Colonic mucosa (tissue), 4 donors: ENCODE measurements at regions not wholly inside any gene's neighbourhood (a gene's known extent, or its start where the extent isn't known, plus 50 kb on each side); places are given as distances from the start of the nearest gene placed in this dataset.

Source experiments
- DNase-seq: peaks from one replicate; pipeline ENCODE4 v3.0.0-alpha.2; 2020
- H3K27ac ChIP-seq: fragments of 200-600 bp; one replicate; pipeline ENCODE4 v1.8.0; 2021
- H3K27me3 ChIP-seq: fragments of 200-600 bp; one replicate; pipeline ENCODE4 v1.8.0; 2021
- H3K36me3 ChIP-seq: fragments of 200-600 bp; one replicate; pipeline ENCODE4 v1.8.0; 2021
- H3K4me1 ChIP-seq: fragments of 200-600 bp; one replicate; pipeline ENCODE4 v1.8.0; 2021; ENCODE audit warnings: mild to moderate bottlenecking
- H3K4me3 ChIP-seq: fragments of 200-600 bp; one replicate; pipeline ENCODE4 v1.8.0; 2021
- H3K9ac ChIP-seq, 2 donors: one replicate each; pipeline ENCODE4 v1.7.0; 2013; ENCODE audit warnings: control low read depth in 2 of 2, low read depth in 2 of 2, low read length in 2 of 2
- H3K9me3 ChIP-seq: fragments of 200-600 bp; one replicate; pipeline ENCODE4 v1.8.0; 2021
- intact Hi-C: fragments of 100-400 bp; cut with DNase I; formaldehyde crosslinking; loops from one replicate; pipeline ENCODE4 v1.14.1; 2022
- TF ChIP-seq, protein P1 (sequence below): fragments of 200-600 bp; IDR thresholded peaks from one replicate; pipeline ENCODE4 v1.8.0; 2022; ENCODE audit warnings: antibody characterized with exemption, mild to moderate bottlenecking
- donor health status: healthy.
- donor health status: DM: no; HTN: no; CAD: no.
- donor health status: DM: no; HTN: no; CAD: no.

- H3K4me1 ChIP-seq: no peaks in the 10 kb centered on the region
- no peak overlapping the region for H3K9ac ChIP-seq
- DNase-seq: no peak
- no peaks in the 10 kb centered on the region for H3K36me3 ChIP-seq
- H3K27ac ChIP-seq: no peak overlapping the region
- no peak overlapping the region for H3K4me3 ChIP-seq
- H3K9me3 ChIP-seq: no peaks in the 10 kb centered on the region
- TF ChIP-seq, protein P1, sequence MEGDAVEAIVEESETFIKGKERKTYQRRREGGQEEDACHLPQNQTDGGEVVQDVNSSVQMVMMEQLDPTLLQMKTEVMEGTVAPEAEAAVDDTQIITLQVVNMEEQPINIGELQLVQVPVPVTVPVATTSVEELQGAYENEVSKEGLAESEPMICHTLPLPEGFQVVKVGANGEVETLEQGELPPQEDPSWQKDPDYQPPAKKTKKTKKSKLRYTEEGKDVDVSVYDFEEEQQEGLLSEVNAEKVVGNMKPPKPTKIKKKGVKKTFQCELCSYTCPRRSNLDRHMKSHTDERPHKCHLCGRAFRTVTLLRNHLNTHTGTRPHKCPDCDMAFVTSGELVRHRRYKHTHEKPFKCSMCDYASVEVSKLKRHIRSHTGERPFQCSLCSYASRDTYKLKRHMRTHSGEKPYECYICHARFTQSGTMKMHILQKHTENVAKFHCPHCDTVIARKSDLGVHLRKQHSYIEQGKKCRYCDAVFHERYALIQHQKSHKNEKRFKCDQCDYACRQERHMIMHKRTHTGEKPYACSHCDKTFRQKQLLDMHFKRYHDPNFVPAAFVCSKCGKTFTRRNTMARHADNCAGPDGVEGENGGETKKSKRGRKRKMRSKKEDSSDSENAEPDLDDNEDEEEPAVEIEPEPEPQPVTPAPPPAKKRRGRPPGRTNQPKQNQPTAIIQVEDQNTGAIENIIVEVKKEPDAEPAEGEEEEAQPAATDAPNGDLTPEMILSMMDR: no peak
- intact Hi-C loops: no loop called here
- H3K27me3 ChIP-seq: no peaks in the 10 kb centered on the region
These were observed 157.5 kb upstream of the ADRA1D start for GRCh38 chr20:4406627-4407026.

- no peak overlapping the region for H3K4me3 ChIP-seq
- intact Hi-C loops: no loop called here
- TF ChIP-seq, protein P1: no peak
- no peak overlapping the region for H3K27ac ChIP-seq
- no peaks in the 10 kb centered on the region for H3K4me1 ChIP-seq
- H3K9me3 ChIP-seq: no peaks in the 10 kb centered on the region
- no peaks in the 10 kb centered on the region for H3K27me3 ChIP-seq
- no peak for DNase-seq
- H3K9ac ChIP-seq: no peak overlapping the region
- H3K36me3 ChIP-seq: no peaks in the 10 kb centered on the region
These were observed 152.5 kb upstream of the ADRA1D start for GRCh38 chr20:4401601-4402000.

- TF ChIP-seq, protein P1: no peak
- no peaks in the 10 kb centered on the region for H3K27me3 ChIP-seq
- DNase-seq: no peak
- no peaks in the 10 kb centered on the region for H3K9me3 ChIP-seq
- no peaks in the 10 kb centered on the region for H3K4me1 ChIP-seq
- H3K9ac ChIP-seq: no peak overlapping the region
- no peak overlapping the region for H3K4me3 ChIP-seq
- no peaks in the 10 kb centered on the region for H3K36me3 ChIP-seq
- intact Hi-C loops: no loop called here
- H3K27ac ChIP-seq: no peak overlapping the region
These were observed 135.9 kb upstream of the ADRA1D start for GRCh38 chr20:4384961-4385360.

DNA sequence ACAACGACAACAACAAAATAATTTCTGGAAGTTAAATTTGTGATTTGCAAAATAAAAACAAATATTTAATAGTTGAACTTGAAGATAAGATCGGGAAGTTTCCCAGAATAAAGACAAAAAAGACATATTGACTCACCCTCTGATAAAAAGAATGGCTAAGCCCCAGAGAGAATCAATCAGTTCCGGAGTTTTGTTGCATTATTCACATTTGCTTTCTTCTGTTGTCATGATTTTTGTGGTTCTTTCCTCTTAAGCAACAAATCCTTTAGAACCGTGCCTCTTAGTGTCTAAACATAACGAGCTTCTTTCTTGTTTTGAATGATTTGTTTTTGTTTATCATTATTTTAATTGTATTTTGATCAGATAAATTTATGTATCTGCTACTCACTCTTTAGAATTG lies 134.9 kb upstream of the ADRA1D start:
- Histone ChIP-seq H3K9me3 (no peaks in the 10 kb centered on the region), H3K4me1 (no peaks in the 10 kb centered on the region), H3K36me3 (no peaks in the 10 kb centered on the region), H3K27ac (no peak overlapping the region), H3K9ac (no peak overlapping the region), H3K27me3 (no peaks in the 10 kb centered on the region), H3K4me3 (no peak overlapping the region)
- intact Hi-C loops: no loop called here
- TF ChIP-seq, protein P1: no peak
- DNase-seq: no peak

DNA sequence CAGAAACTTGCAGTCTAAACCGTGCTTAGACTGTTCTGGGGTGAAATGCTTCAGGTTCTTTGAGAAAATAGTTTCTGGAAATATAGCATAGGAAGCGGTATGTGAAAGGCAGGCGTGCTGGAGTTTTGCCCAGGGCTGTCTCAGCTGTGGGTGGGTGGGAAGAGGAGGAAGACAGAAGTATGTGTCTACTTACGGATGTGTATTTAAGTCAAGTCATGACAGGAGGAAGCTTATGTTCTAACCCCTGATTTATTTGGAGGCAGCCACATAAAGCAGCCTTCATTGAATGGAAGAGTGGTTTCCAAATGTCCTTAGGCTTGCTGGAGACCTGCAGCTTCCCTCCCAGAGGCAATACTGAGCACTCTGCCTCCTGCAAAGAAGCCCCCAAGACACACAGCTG lies 126.8 kb upstream of the ADRA1D start:
- Histone ChIP-seq H3K36me3 (no peaks in the 10 kb centered on the region), H3K4me1 (no peaks in the 10 kb centered on the region), H3K9ac (no peak overlapping the region), H3K27ac (no peak overlapping the region), H3K4me3 (no peak overlapping the region), H3K9me3 (no peaks in the 10 kb centered on the region), H3K27me3 (no peaks in the 10 kb centered on the region)
- intact Hi-C loops: no loop called here
- TF ChIP-seq, protein P1: no peak
- no peak for DNase-seq

DNA sequence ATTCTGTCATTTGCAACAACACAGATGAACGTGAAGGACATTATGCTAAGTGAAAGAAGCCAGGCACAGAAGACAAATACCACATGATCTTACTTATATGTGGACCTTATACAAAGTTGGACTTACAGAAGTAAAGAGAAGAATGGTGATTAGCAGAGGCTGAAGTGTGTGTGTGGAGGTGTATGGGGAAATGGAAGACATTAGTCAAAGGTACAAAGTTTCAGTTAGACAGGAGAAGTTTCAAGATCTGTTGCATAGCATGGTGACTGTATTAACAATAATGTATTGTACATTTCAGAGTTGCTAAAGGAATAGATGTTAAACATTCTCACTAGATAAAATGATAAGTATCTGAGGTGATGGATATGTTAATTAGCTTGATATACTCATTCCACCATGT lies 124.4 kb upstream of the ADRA1D start:
- no peak for DNase-seq
- H3K36me3 ChIP-seq: no peaks in the 10 kb centered on the region
- TF ChIP-seq, protein P1: no peak
- H3K9me3 ChIP-seq: no peaks in the 10 kb centered on the region
- no peaks in the 10 kb centered on the region for H3K4me1 ChIP-seq
- no peak overlapping the region for H3K4me3 ChIP-seq
- H3K9ac ChIP-seq: no peak overlapping the region
- intact Hi-C loops: no loop called here
- H3K27me3 ChIP-seq: no peaks in the 10 kb centered on the region
- H3K27ac ChIP-seq: no peak overlapping the region
